Tibial artery (tissue), 4 donors: ENCODE measurements at regions not wholly inside any gene's neighbourhood (a gene's known extent, or its start where the extent isn't known, plus 50 kb on each side); places are given as distances from the start of the nearest gene placed in this dataset.
A peak's percentile ranks its signal among the peaks of the same experiment; 100 is the strongest.

Source experiments
- DNase-seq, 2 donors: peaks; one replicate each; pipeline ENCODE4 v3.0.0-alpha.2; 2019
- H3K27ac ChIP-seq, 2 donors: fragments of 200-600 bp; sonication (generic) in 1 of 2; 1 replicate in 1 of 2; 2 replicates in 1 of 2; pipeline ENCODE4 v1.5.1; 2018 to 2019; ENCODE audit warnings: mild to moderate bottlenecking in 1 of 2
- H3K27me3 ChIP-seq, 2 donors: fragments of 200-600 bp; sonication (generic) in 1 of 2; one replicate each; pipeline versions ENCODE4 v1.5.1 to v1.6.0; 2016 to 2019
- H3K36me3 ChIP-seq, 3 donors: fragments of 200-600 bp; sonication (generic) in 2 of 3; one replicate each; pipeline ENCODE4 v1.5.1; 2016 to 2019; ENCODE audit warnings: mild to moderate bottlenecking in 2 of 3
- H3K4me1 ChIP-seq, 4 donors: fragments of 200-600 bp; sonication (generic) in 2 of 4; 1 replicate in 3 of 4; 2 replicates in 1 of 4; pipeline ENCODE4 v1.5.1; 2016 to 2019
- H3K4me3 ChIP-seq, 2 donors: fragments of 200-600 bp; sonication (generic) in 1 of 2; 1 replicate in 1 of 2; 2 replicates in 1 of 2; pipeline ENCODE4 v1.5.1; 2018 to 2019; ENCODE audit warnings: mild to moderate bottlenecking in 2 of 2
- H3K9me3 ChIP-seq, 3 donors: fragments of 200-600 bp; sonication (generic) in 1 of 3; one replicate each; pipeline ENCODE4 v1.5.1; 2016 to 2019
- CTCF ChIP-seq, 2 experiments: fragments of 200-600 bp in 1 of 2; fragments of 450-650 bp in 1 of 2; IDR thresholded peaks; one replicate each; pipeline ENCODE4 v1.5.1; 2017 to 2019; ENCODE audit warnings: antibody characterized with exemption in 2 of 2, mild to moderate bottlenecking in 1 of 2, moderate library complexity in 1 of 2
- intact Hi-C: fragments of 100-400 bp; cut with DNase I; formaldehyde crosslinking; loops from one replicate; pipeline ENCODE4 v1.15.0; 2023; ENCODE audit warnings: low total_unique reads

GRCh38 chr5:73306078-73306719 lies 133.2 kb downstream of the TMEM174 start:
- Histone ChIP-seq H3K4me1 (peaks cover 0 to 15% (median 10%) of the 10 kb centered on the region in 4 donors), H3K27ac (no peak overlapping the region), H3K36me3 (no peaks in the 10 kb centered on the region), H3K27me3 (peaks cover 0 to 74% of the 10 kb centered on the region in 2 donors), H3K4me3 (no peak overlapping the region), H3K9me3 (no peaks in the 10 kb centered on the region)
- no peak for TF ChIP-seq CTCF (IDR thresholded peaks at IDR 0.05)
- DNase-seq, result no peak
- intact Hi-C loops, result loop anchor here (10.0 kb wide), 1 partner anchor 139 kb away; the partner anchor contains the start of gene FOXD1

GRCh38 chr5:73305386-73305785 lies 132.4 kb downstream of the TMEM174 start:
- Histone ChIP-seq H3K4me1 (peaks cover 0 to 10% (median 7%) of the 10 kb centered on the region in 4 donors), H3K27me3 (peaks cover 0 to 74% of the 10 kb centered on the region in 2 donors), H3K27ac (no peak overlapping the region), H3K9me3 (no peaks in the 10 kb centered on the region), H3K4me3 (no peak overlapping the region), H3K36me3 (no peaks in the 10 kb centered on the region)
- intact Hi-C loops, result loop anchor here (10.0 kb wide), 1 partner anchor 139 kb away; the partner anchor contains the start of gene FOXD1
- no peak for TF ChIP-seq CTCF (IDR thresholded peaks at IDR 0.05)
- DNase-seq, result no peak

- Histone ChIP-seq H3K4me1 (peaks cover 0 to 18% (median 12%) of the 10 kb centered on the region in 4 donors), H3K4me3 (no peak overlapping the region), H3K36me3 (no peaks in the 10 kb centered on the region), H3K27me3 (peaks cover 0 to 74% of the 10 kb centered on the region in 2 donors), H3K27ac (no peak overlapping the region), H3K9me3 (no peaks in the 10 kb centered on the region)
- intact Hi-C loops, result loop anchor here (10.0 kb wide), 1 partner anchor 140 kb away; the partner anchor contains the start of gene FOXD1
- DNase-seq, result no peak
- TF ChIP-seq CTCF (IDR thresholded peaks at IDR 0.05), result no peak
Observed at GRCh38 chr5:73304381-73304780, 131.4 kb downstream of the TMEM174 start.

- Histone ChIP-seq H3K4me1 (peaks cover 0 to 26% (median 20%) of the 10 kb centered on the region in 4 donors), H3K4me3 (peak overlapping the region in 1 of 2 donors; percentile 25), H3K9me3 (no peaks in the 10 kb centered on the region), H3K36me3 (no peaks in the 10 kb centered on the region), H3K27me3 (peaks cover 0 to 84% of the 10 kb centered on the region in 2 donors), H3K27ac (no peak overlapping the region)
- TF ChIP-seq CTCF (IDR thresholded peaks at IDR 0.05), result no peak
- DNase-seq, result no peak
- intact Hi-C loops, result loop anchor here (10.0 kb wide), 1 partner anchor 141 kb away; the partner anchor contains the start of gene FOXD1
Observed at GRCh38 chr5:73303148-73304079, 130.4 kb downstream of the TMEM174 start.

GRCh38 chr5:73302797-73303147 lies 129.8 kb downstream of the TMEM174 start:
- Histone ChIP-seq H3K9me3 (no peaks in the 10 kb centered on the region), H3K4me1 (peaks cover 0 to 30% (median 25%) of the 10 kb centered on the region in 4 donors), H3K27me3 (peaks cover 0 to 90% of the 10 kb centered on the region in 2 donors), H3K4me3 (no peak overlapping the region), H3K27ac (no peak overlapping the region), H3K36me3 (no peaks in the 10 kb centered on the region)
- no peak for DNase-seq
- intact Hi-C loops, result loop anchor here (10.0 kb wide), 1 partner anchor 142 kb away; the partner anchor contains the start of gene FOXD1
- no peak for TF ChIP-seq CTCF (IDR thresholded peaks at IDR 0.05)
